Mucosa of stomach (tissue), 1 donor: ENCODE measurements at regions not wholly inside any gene's neighbourhood (a gene's known extent, or its start where the extent isn't known, plus 50 kb on each side); places are given as distances from the start of the nearest gene placed in this dataset.
"Not testable (repeated sequence)": the region's sequence is repeated elsewhere in the genome, so short reads cannot be mapped to it uniquely, and the experiment has no call there.

Experiments used
- H3K27me3 ChIP-seq: one replicate; pipeline ENCODE4 v1.7.0; 2013; ENCODE audit warnings: mild to moderate bottlenecking, low read length; ENCODE audit not compliant: control insufficient read depth, insufficient read depth
- H3K36me3 ChIP-seq: one replicate; pipeline ENCODE4 v1.7.0; 2013; ENCODE audit warnings: low read length; ENCODE audit not compliant: control insufficient read depth, insufficient read depth
- H3K4me1 ChIP-seq: one replicate; pipeline ENCODE4 v1.7.0; 2013; ENCODE audit warnings: mild to moderate bottlenecking, low read length; ENCODE audit not compliant: control insufficient read depth, insufficient read depth
- H3K4me3 ChIP-seq: one replicate; pipeline ENCODE4 v1.7.0; 2013; ENCODE audit warnings: low read length
- H3K9ac ChIP-seq: one replicate; pipeline ENCODE4 v1.7.0; 2013; ENCODE audit warnings: mild to moderate bottlenecking, low read length, moderate library complexity
- H3K9me3 ChIP-seq: one replicate; pipeline ENCODE4 v1.7.0; 2013; ENCODE audit warnings: mild to moderate bottlenecking, low read length, moderate library complexity; ENCODE audit not compliant: control insufficient read depth
- donor health status: Pancreatic carcinoma.

DNA sequence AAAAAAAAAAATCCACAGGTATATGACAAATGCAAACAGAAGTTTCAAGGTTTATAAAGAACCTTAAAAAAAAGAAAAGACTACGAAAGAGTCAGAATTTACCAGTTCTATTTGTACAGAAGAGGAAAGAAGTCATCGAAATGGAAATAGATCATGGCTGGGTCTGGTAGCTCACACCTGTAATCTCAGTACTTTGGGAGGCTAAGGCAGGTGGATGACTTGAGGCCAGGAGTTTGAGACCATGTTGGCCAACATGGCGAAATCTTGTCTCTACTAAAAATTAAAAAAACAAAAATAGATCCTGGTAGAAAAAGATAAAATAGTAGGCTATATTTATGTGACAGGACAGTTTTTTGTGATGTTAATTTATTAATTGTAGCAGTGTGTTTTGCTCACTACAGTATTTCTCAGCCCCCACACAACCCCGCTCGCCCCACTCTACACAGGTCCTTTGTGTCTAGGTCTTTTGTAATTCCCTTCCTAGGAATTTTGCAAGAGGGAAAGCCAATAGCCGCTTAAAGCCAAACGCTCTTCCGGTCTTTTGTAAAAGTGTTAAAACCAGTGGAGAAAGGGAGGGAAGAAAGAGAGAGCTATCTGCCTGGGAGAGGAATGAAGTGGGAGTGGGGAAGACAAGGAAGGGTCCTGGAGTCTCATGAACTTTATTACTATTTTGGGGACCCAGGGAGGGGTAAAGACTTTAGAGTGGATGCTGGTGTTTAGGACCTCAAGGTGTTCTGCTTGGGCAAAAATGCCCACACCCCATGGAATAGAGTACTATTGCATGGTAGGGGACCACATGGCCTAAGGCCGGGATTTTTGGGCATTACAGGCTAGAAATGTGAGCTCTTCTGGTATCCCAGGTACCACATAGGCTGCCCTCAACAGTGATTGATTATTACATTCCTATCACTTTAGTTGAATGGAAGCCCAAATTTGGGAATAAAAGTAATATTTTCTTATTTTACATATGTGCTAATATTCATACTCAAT, 59.4 kb upstream of the XPO1 start:
- H3K4me3 ChIP-seq, result no peak overlapping the region
- no peaks in the 10 kb centered on the region for H3K36me3 ChIP-seq
- H3K9ac ChIP-seq, result no peak overlapping the region
- no peaks in the 10 kb centered on the region for H3K27me3 ChIP-seq
- peaks cover 6% of the 10 kb centered on the region for H3K4me1 ChIP-seq
- no peaks in the 10 kb centered on the region for H3K9me3 ChIP-seq

DNA sequence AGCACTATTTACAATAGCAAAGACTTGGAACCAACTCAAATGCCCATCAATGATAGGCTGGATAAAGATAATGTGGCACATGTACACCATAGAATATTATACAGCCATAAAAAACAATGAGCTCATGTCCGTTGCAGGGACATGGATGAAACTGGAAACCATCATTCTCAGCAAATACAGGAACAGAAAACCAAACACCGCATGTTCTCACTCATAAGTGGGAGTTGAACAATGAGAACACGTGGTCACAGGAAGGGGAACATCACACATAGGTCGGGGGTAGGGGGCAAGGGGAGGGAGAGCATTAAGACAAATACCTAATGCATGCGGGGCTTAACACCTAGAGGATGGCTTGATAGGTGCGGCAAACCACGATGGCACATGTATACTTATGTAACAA, 56.0 kb upstream of the XPO1 start:
- H3K27me3 ChIP-seq, H3K9me3 ChIP-seq, H3K36me3 ChIP-seq, H3K4me3 ChIP-seq, H3K9ac ChIP-seq, H3K4me1 ChIP-seq: not testable (repeated sequence)

DNA sequence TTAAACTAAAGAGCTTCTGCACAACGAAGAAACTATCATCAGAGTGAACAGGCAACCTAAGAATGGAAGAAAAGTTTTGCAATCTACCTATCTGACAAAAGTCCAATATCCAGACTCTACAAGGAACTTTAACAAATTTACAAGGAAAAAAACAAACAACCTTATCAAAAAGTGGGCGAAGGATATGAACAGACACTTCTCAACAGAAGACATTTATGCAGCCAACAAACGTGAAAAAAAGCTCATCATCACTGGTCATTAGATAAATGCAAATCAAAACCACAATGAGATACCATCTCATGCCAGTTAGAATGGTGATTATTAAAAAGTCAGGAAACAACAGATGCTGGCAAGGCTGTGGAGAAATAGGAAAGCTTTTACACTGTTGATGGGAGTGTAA, 55.5 kb upstream of the XPO1 start:
- not testable (repeated sequence) for H3K4me1 ChIP-seq, H3K4me3 ChIP-seq, H3K9ac ChIP-seq, H3K9me3 ChIP-seq, H3K36me3 ChIP-seq, H3K27me3 ChIP-seq

DNA sequence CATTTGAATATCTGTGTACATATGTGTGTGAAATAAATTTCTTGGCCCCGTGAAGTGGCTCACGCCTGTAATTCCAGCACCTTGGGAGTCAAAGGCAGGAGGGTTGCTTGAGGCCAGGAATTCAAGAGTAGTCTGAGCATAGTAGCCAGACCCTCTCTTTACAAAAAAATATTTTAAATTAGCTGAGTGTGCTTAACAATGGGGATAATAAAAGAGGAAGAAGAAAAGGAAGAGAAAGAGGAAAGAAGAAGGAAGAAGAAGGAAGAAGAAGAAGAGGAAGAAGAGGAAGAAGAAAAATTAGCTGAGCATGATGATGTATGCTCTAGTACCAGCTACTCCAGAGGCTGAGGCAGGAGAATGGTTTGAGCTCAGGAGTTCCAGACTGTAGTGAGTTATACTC, 52.1 kb upstream of the XPO1 start:
- no peaks in the 10 kb centered on the region for H3K4me1 ChIP-seq
- H3K4me3 ChIP-seq, result no peak overlapping the region
- H3K9me3 ChIP-seq, result no peaks in the 10 kb centered on the region
- no peaks in the 10 kb centered on the region for H3K27me3 ChIP-seq
- no peaks in the 10 kb centered on the region for H3K36me3 ChIP-seq
- no peak overlapping the region for H3K9ac ChIP-seq

DNA sequence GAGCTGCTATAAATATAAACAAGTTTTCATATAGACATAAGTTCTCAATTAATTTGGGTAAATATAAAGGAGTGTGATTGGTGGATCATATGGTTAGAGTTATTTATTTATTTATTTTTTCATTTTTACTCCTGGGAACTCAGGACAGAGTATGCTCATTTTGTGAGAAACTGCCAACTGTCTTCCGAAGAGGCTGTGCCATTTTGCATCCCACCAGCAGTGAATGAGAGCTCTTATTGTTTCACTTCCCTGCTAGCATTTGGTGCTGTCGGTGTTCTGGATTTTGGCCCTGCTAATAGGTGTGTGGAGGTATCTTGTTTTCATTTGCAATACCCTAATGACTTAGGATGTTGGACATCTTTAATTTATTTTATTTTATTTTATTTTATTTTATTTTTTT, 50.4 kb upstream of the XPO1 start:
- H3K36me3 ChIP-seq, result no peaks in the 10 kb centered on the region
- no peak overlapping the region for H3K4me3 ChIP-seq
- no peak overlapping the region for H3K9ac ChIP-seq
- no peaks in the 10 kb centered on the region for H3K9me3 ChIP-seq
- H3K4me1 ChIP-seq, result no peaks in the 10 kb centered on the region
- no peaks in the 10 kb centered on the region for H3K27me3 ChIP-seq
